SK-N-SH (cell line): ENCODE measurements at regions not wholly inside any gene's neighbourhood (a gene's known extent, or its start where the extent isn't known, plus 50 kb on each side); places are given as distances from the start of the nearest gene placed in this dataset.

Source experiments
- CTCF ChIA-PET: fragments of 300-600, 350-600 bp; formaldehyde crosslinking; extraction: SDS; loops from one replicate; lab custom pipeline; 2021; lab: Yijun Ruan, JAX
- POLR2A ChIA-PET: fragments of 350-600 bp; sonication (Branson Sonifier 250); formaldehyde crosslinking; extraction: SDS; loops from one replicate; lab custom pipeline; 2020; ENCODE audit warnings: antibody characterized with exemption, inconsistent platforms; lab: Yijun Ruan, JAX
- DNase-seq: peaks from one replicate; pipeline ENCODE4 v3.0.0; 2012
- H2AFZ ChIP-seq: fragments of 200-600 bp; sonication (generic); 2 replicates; pipeline ENCODE4 v1.8.1; 2016; ENCODE audit warnings: antibody characterized with exemption, mild to moderate bottlenecking, low read depth
- H3F3A ChIP-seq: fragments of 200-600 bp; sonication (generic); replicated peaks from 2 replicates; pipeline ENCODE3; 2016; ENCODE audit warnings: antibody characterized with exemption, mild to moderate bottlenecking; ENCODE audit not compliant: insufficient read depth
- H3K27ac ChIP-seq, 2 experiments: fragments of 200-500 bp in 1 of 2; fragments of 200-600 bp in 1 of 2; sonication (Bioruptor generic) in 1 of 2; sonication (generic), shearing (Covaris generic) in 1 of 2; 2 replicates each; pipeline versions ENCODE4 v1.5.1 to v1.6.1; 2014 to 2016; ENCODE audit warnings: low read depth in 2 of 2, inconsistent platforms in 1 of 2, low read length in 1 of 2, mild to moderate bottlenecking in 1 of 2, mixed read lengths in 1 of 2
- H3K27me3 ChIP-seq: fragments of 200-600 bp; sonication (generic), shearing (Covaris generic); 2 replicates; pipeline ENCODE4 v1.6.1; 2016; ENCODE audit warnings: mixed run types; ENCODE audit not compliant: insufficient read depth
- H3K36me3 ChIP-seq, 2 experiments: fragments of 200-500 bp in 1 of 2; fragments of 200-600 bp in 1 of 2; sonication (Bioruptor generic) in 1 of 2; sonication (generic) in 1 of 2; replicated peaks in 1 of 2; 2 replicates each; pipeline versions ENCODE3 to v1.5.1; 2014 to 2016; ENCODE audit warnings: low read length in 1 of 2, mild to moderate bottlenecking in 1 of 2; ENCODE audit not compliant: insufficient read depth in 2 of 2, control insufficient read depth in 1 of 2
- H3K4me1 ChIP-seq, 2 experiments: fragments of 200-500 bp in 1 of 2; fragments of 200-600 bp in 1 of 2; sonication (Bioruptor generic) in 1 of 2; sonication (generic), shearing (Covaris generic) in 1 of 2; 2 replicates each; pipeline versions ENCODE4 v1.5.1 to v1.6.1; 2014 to 2016; ENCODE audit warnings: low read depth in 1 of 2, low read length in 1 of 2, mixed run types in 1 of 2; ENCODE audit not compliant: insufficient read depth in 2 of 2, control insufficient read depth in 1 of 2
- H3K4me2 ChIP-seq: fragments of 200-600 bp; sonication (generic), shearing (Covaris generic); 2 replicates; pipeline ENCODE4 v1.6.1; 2017; ENCODE audit warnings: mixed run types
- H3K4me3 ChIP-seq, 2 experiments: fragments of 200-500 bp in 1 of 2; fragments of 200-600 bp in 1 of 2; sonication (Bioruptor generic) in 1 of 2; sonication (generic), shearing (Covaris generic) in 1 of 2; 2 replicates each; pipeline versions ENCODE4 v1.5.1 to v1.8.1; 2014 to 2016; ENCODE audit warnings: low read depth in 2 of 2, inconsistent platforms in 1 of 2, low read length in 1 of 2, mild to moderate bottlenecking in 1 of 2, mixed read lengths in 1 of 2, moderate library complexity in 1 of 2
- H3K79me2 ChIP-seq: fragments of 200-600 bp; sonication (generic); 2 replicates; pipeline ENCODE4 v1.8.1; 2017; ENCODE audit warnings: mild to moderate bottlenecking; ENCODE audit not compliant: insufficient read depth
- H3K9ac ChIP-seq: fragments of 200-600 bp; sonication (generic); 2 replicates; pipeline ENCODE4 v1.6.1; 2017; ENCODE audit warnings: mixed run types
- H3K9me2 ChIP-seq: fragments of 200-600 bp; sonication (generic); 2 replicates; pipeline ENCODE4 v1.6.1; 2017; ENCODE audit warnings: mixed run types
- H3K9me3 ChIP-seq: fragments of 200-600 bp; sonication (generic); 2 replicates; pipeline ENCODE4 v1.6.1; 2017; ENCODE audit warnings: mixed run types, mild to moderate bottlenecking, moderate library complexity
- H4K20me1 ChIP-seq: fragments of 200-600 bp; sonication (generic); 2 replicates; pipeline ENCODE4 v1.6.1; 2017; ENCODE audit warnings: mild to moderate bottlenecking, mixed run types; ENCODE audit not compliant: insufficient read depth
- CHD2 ChIP-seq: fragments of 150-350 bp; IDR thresholded peaks from 2 replicates; pipeline ENCODE4 v1.6.1; 2018; ENCODE audit warnings: low read length; ENCODE audit not compliant: partially characterized antibody
- ELF1 ChIP-seq: IDR thresholded peaks from 2 replicates; pipeline ENCODE4 v1.4.0; 2012
- EP300 ChIP-seq, 2 experiments: IDR thresholded peaks; 2 replicates each; pipeline versions ENCODE4 v1.4.0 to v1.6.1; 2012; ENCODE audit warnings: borderline replicate concordance in 1 of 2, low read depth in 1 of 2, low read length in 1 of 2
- FOXJ3 ChIP-seq: sonication (generic); formaldehyde crosslinking; IDR thresholded peaks from 2 replicates; pipeline ENCODE4 v1.5.1; 2020; ENCODE audit warnings: mild to moderate bottlenecking, missing genetic modification reagents
- GABPA ChIP-seq: IDR thresholded peaks from 2 replicates; pipeline ENCODE4 v1.4.0; 2012; ENCODE audit warnings: low read depth, mild to moderate bottlenecking
- GATA2 ChIP-seq: sonication (generic); formaldehyde crosslinking; IDR thresholded peaks from 2 replicates; pipeline ENCODE4 v1.5.0; 2020; ENCODE audit warnings: mild to moderate bottlenecking, missing genetic modification reagents
- JUND ChIP-seq: IDR thresholded peaks from 2 replicates; pipeline ENCODE4 v1.4.0; 2012
- MEF2A ChIP-seq: IDR thresholded peaks from 2 replicates; pipeline ENCODE4 v1.4.0; 2012; ENCODE audit warnings: low read depth, borderline replicate concordance
- NRF1 ChIP-seq: IDR thresholded peaks from 2 replicates; pipeline ENCODE4 v1.6.1; 2012; ENCODE audit warnings: low read depth, mild to moderate bottlenecking, low read length
- POLR2AphosphoS5 ChIP-seq: IDR thresholded peaks from 2 replicates; pipeline ENCODE4 v1.6.1; 2012; ENCODE audit warnings: low read depth, low read length
- RCOR1 ChIP-seq: fragments of 150-350 bp; IDR thresholded peaks from 2 replicates; pipeline ENCODE4 v1.6.1; 2017; ENCODE audit warnings: antibody characterized with exemption, low read length
- RFX5 ChIP-seq: IDR thresholded peaks from 2 replicates; pipeline ENCODE4 v1.6.1; 2012; ENCODE audit warnings: mild to moderate bottlenecking, improper control_type of control experiment, low read length
- RXRA ChIP-seq: IDR thresholded peaks from 2 replicates; pipeline ENCODE4 v1.4.0; 2012; ENCODE audit warnings: low read depth, mild to moderate bottlenecking, borderline replicate concordance
- SIN3A ChIP-seq: IDR thresholded peaks from 2 replicates; pipeline ENCODE4 v1.6.1; 2012; ENCODE audit warnings: low read depth, mild to moderate bottlenecking, low read length, moderate library complexity, borderline replicate concordance
- SMC3 ChIP-seq: IDR thresholded peaks from 2 replicates; pipeline ENCODE4 v1.6.1; 2012; ENCODE audit warnings: low read depth, low read length, improper control_type of control experiment
- TAF1 ChIP-seq: IDR thresholded peaks from 2 replicates; pipeline ENCODE4 v1.6.1; 2012; ENCODE audit warnings: low read depth, mild to moderate bottlenecking, low read length, moderate library complexity, borderline replicate concordance
- TCF12 ChIP-seq: IDR thresholded peaks from 2 replicates; pipeline ENCODE4 v1.4.0; 2012
- YY1 ChIP-seq: IDR thresholded peaks from 2 replicates; pipeline ENCODE4 v1.4.0; 2012; ENCODE audit warnings: low read depth, mild to moderate bottlenecking
- WGBS: methylation state at CpG from one replicate; pipeline ENCODE4 v1.1.6; 2017; ENCODE audit warnings: low lambda C conversion rate; 5-methylcytosine and 5-hydroxymethylcytosine counted together
- TF ChIP-seq, protein P1 (sequence below): fragments of 150-350 bp; IDR thresholded peaks from 2 replicates; pipeline ENCODE4 v1.6.1; 2017; ENCODE audit warnings: antibody characterized with exemption, low read length, low read depth, borderline replicate concordance
- TF ChIP-seq, protein P2 (sequence below): IDR thresholded peaks from 2 replicates; pipeline ENCODE4; 2012
- TF ChIP-seq, protein P3 (sequence below): IDR thresholded peaks from 2 replicates; pipeline ENCODE4 v1.4.0; 2012; ENCODE audit warnings: low read depth
- TF ChIP-seq, protein P4 (sequence below): IDR thresholded peaks from 2 replicates; pipeline ENCODE4 v1.4.0; 2012; ENCODE audit warnings: low read depth, borderline replicate concordance
- TF ChIP-seq, protein P5 (sequence below): fragments of 200-600 bp; sonication (generic); IDR thresholded peaks from 2 replicates; pipeline ENCODE4 v1.6.1; 2017; ENCODE audit warnings: antibody characterized with exemption, mild to moderate bottlenecking, moderate library complexity

DNA sequence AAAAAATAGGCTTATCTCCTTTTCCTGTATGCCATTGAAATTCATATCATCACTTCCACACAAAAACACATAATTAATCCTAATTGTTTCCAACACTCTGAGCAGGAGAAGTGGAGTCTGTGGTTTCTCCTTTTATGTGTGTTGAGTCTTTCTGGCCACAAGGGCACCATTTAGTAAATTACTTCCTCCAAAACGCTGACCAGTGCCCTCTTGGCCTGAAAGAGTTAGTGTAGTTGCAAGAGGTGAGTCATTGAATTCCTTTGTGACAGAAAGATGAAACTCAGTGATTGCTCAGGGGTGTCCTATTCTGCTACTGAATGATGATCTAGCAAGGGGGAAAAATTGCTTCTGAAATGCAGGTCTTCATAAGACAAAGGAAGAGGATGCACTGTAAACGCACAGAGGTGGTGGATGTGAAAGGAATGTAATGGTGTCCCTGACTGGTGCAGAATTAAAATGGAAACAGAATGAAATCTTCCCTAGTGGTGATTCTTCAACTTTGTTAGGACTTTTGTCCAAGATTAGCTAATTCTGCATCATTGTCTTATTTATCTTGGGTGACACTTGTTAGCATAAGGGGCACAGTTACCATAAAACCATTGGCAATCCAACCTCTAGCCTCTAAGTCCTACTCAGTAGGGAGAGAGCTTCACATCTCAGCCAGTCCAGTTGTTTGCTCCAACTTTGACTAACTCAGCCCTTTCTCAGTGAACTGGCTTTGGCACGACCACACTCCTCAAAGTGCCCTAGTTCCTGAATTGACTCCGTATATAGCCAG, 208.4 kb upstream of the NANOGP8 start:
- Histone ChIP-seq H4K20me1 (no peaks in the 10 kb centered on the region), H3K9me2 (no peaks in the 10 kb centered on the region), H3K27ac (peak overlapping the region; percentile 20 to 88), H3K9ac (no peak overlapping the region), H2AFZ (no peak overlapping the region), H3K36me3 (no peaks in the 10 kb centered on the region), H3K9me3 (no peaks in the 10 kb centered on the region), H3K4me2 (peak overlapping the region; percentile 2; the same call in 1 of the 2 replicates), H3K27me3 (no peaks in the 10 kb centered on the region), H3K4me1 (peaks cover 13 to 22% of the 10 kb centered on the region in 2 experiments; a peak in 3 of 4 replicates), H3K79me2 (no peaks in the 10 kb centered on the region), H3K4me3 (no peak overlapping the region), H3F3A (peaks cover 14% of the 10 kb centered on the region)
- DNase-seq = peak; percentile 22
- ChIA-PET POLR2A (no interaction called here), CTCF (interaction anchor here (1.5 to 3.9 kb wide), 3 partner anchors 18 to 215 kb away, joined by 4 to 52 read pairs (median 9); no protein-coding TSS in a partner anchor)
- 52% methylated on average over 4 of the region's 4 CpGs for WGBS
- TF ChIP-seq, protein P1, sequence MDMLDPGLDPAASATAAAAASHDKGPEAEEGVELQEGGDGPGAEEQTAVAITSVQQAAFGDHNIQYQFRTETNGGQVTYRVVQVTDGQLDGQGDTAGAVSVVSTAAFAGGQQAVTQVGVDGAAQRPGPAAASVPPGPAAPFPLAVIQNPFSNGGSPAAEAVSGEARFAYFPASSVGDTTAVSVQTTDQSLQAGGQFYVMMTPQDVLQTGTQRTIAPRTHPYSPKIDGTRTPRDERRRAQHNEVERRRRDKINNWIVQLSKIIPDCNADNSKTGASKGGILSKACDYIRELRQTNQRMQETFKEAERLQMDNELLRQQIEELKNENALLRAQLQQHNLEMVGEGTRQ = no peak
- no peak for TF ChIP-seq RFX5
- TF ChIP-seq GATA2 (CRISPR knock-in tag) = no peak
- 0 out of 2 replicates have a peak, but pooled peaks have one; percentile 33 for TF ChIP-seq GABPA
- peak; percentile 87; the same call in 1 of the 2 replicates for TF ChIP-seq RXRA
- TF ChIP-seq JUND = peak; percentile 96
- 0 out of 2 replicates have a peak, but pooled peaks have one; percentile 16 for TF ChIP-seq SIN3A
- TF ChIP-seq TCF12 = peak; percentile 93
- no peak for TF ChIP-seq RCOR1
- no peak for TF ChIP-seq FOXJ3
- TF ChIP-seq, protein P2, sequence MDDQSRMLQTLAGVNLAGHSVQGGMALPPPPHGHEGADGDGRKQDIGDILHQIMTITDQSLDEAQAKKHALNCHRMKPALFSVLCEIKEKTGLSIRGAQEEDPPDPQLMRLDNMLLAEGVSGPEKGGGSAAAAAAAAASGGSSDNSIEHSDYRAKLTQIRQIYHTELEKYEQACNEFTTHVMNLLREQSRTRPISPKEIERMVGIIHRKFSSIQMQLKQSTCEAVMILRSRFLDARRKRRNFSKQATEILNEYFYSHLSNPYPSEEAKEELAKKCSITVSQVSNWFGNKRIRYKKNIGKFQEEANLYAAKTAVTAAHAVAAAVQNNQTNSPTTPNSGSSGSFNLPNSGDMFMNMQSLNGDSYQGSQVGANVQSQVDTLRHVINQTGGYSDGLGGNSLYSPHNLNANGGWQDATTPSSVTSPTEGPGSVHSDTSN = peak; percentile 95
- TF ChIP-seq NRF1 = no peak
- TF ChIP-seq, protein P3, sequence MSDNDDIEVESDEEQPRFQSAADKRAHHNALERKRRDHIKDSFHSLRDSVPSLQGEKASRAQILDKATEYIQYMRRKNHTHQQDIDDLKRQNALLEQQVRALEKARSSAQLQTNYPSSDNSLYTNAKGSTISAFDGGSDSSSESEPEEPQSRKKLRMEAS = peak; percentile 46; the same call in 1 of the 2 replicates
- TF ChIP-seq CHD2 = no peak
- peak; percentile 69 to 92 for TF ChIP-seq EP300 (IDR thresholded peaks at IDR 0.05; ENCODE audit: borderline replicate concordance in 1 of 2, low read depth in 1 of 2, low read length in 1 of 2)
- TF ChIP-seq, protein P4, sequence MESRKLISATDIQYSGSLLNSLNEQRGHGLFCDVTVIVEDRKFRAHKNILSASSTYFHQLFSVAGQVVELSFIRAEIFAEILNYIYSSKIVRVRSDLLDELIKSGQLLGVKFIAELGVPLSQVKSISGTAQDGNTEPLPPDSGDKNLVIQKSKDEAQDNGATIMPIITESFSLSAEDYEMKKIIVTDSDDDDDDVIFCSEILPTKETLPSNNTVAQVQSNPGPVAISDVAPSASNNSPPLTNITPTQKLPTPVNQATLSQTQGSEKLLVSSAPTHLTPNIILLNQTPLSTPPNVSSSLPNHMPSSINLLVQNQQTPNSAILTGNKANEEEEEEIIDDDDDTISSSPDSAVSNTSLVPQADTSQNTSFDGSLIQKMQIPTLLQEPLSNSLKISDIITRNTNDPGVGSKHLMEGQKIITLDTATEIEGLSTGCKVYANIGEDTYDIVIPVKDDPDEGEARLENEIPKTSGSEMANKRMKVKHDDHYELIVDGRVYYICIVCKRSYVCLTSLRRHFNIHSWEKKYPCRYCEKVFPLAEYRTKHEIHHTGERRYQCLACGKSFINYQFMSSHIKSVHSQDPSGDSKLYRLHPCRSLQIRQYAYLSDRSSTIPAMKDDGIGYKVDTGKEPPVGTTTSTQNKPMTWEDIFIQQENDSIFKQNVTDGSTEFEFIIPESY = no peak
- peak; percentile 81 for TF ChIP-seq POLR2AphosphoS5
- 0 out of 2 replicates have a peak, but pooled peaks have one; percentile 33 for TF ChIP-seq ELF1
- TF ChIP-seq MEF2A = peak; percentile 38; the same call in 1 of the 2 replicates
- peak; percentile 20 for TF ChIP-seq SMC3
- TF ChIP-seq YY1 = no peak
- no peak for TF ChIP-seq TAF1
- TF ChIP-seq, protein P5, sequence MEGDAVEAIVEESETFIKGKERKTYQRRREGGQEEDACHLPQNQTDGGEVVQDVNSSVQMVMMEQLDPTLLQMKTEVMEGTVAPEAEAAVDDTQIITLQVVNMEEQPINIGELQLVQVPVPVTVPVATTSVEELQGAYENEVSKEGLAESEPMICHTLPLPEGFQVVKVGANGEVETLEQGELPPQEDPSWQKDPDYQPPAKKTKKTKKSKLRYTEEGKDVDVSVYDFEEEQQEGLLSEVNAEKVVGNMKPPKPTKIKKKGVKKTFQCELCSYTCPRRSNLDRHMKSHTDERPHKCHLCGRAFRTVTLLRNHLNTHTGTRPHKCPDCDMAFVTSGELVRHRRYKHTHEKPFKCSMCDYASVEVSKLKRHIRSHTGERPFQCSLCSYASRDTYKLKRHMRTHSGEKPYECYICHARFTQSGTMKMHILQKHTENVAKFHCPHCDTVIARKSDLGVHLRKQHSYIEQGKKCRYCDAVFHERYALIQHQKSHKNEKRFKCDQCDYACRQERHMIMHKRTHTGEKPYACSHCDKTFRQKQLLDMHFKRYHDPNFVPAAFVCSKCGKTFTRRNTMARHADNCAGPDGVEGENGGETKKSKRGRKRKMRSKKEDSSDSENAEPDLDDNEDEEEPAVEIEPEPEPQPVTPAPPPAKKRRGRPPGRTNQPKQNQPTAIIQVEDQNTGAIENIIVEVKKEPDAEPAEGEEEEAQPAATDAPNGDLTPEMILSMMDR = peak; percentile 60
